ENCODE measurements at regions not wholly inside any gene's neighbourhood (a gene's known extent, or its start where the extent isn't known, plus 50 kb on each side); places are given as distances from the start of the nearest gene placed in this dataset.

GRCh38 chr7:121447911-121448300 lies 51.8 kb upstream of the FAM3C start:
- DNase-seq: no peak

GRCh38 chr7:121447243-121447910 lies 51.3 kb upstream of the FAM3C start:
- DNase-seq: no peak

- DNase-seq: no peak
Observed at GRCh38 chr7:121446526-121446925, 50.4 kb upstream of the FAM3C start.
